ENCODE measurements at regions not wholly inside any gene's neighbourhood (a gene's known extent, or its start where the extent isn't known, plus 50 kb on each side); places are given as distances from the start of the nearest gene placed in this dataset.

DNA sequence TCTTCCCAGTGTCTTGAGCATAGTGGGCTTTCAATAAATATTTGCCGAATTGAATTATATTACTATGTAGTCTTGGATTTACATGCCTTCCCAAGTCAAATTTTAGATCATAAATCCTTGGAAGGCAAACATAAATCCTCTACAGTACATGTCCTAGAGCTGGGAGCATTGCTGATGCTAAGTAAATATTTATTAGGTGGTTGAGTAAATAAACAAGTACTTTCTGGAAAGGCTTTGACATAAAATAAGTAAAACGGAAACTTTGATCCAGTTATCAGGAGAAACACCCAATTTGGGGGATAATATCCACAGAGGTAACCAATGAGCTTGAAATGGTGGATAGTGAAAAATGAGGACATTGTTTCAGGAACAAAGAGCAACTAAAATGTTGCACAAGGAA is 162.8 kb upstream of the SVIL start:
- DNase-seq, result no peak
- Histone ChIP-seq H3K9me3 (no peaks in the 10 kb centered on the region), H3K36me3 (no peaks in the 10 kb centered on the region), H3K27me3 (no peaks in the 10 kb centered on the region), H3K27ac (peak overlapping the region; percentile 79 to 81), H3K4me1 (peaks cover 0 to 32% (median 21%) of the 10 kb centered on the region in 4 donors), H3K4me3 (no peak overlapping the region)
- TF ChIP-seq, protein P1, sequence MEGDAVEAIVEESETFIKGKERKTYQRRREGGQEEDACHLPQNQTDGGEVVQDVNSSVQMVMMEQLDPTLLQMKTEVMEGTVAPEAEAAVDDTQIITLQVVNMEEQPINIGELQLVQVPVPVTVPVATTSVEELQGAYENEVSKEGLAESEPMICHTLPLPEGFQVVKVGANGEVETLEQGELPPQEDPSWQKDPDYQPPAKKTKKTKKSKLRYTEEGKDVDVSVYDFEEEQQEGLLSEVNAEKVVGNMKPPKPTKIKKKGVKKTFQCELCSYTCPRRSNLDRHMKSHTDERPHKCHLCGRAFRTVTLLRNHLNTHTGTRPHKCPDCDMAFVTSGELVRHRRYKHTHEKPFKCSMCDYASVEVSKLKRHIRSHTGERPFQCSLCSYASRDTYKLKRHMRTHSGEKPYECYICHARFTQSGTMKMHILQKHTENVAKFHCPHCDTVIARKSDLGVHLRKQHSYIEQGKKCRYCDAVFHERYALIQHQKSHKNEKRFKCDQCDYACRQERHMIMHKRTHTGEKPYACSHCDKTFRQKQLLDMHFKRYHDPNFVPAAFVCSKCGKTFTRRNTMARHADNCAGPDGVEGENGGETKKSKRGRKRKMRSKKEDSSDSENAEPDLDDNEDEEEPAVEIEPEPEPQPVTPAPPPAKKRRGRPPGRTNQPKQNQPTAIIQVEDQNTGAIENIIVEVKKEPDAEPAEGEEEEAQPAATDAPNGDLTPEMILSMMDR (IDR thresholded peaks at IDR 0.05), result no peak
- intact Hi-C loops (cut with DNase I; ENCODE audit: low total_unique reads), result no loop called here

DNA sequence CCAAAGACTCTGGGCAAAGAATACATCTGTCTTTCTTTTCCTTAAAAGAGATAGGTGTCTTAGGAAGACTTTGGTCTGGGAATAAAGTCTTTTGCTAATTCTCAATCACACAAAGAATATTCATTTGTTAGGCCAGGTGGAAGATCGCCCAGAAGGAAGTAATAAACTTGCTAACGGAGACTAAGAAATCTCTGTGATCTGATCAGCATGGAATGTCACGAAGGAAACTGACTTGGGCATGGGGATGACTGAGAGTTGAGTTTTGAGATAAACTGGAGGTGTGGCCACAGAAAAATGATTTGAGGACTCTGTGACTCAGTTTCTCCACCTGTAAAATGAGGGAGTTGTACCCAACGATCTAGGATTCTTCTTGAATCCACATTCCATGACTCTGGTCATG is 161.1 kb upstream of the SVIL start:
- TF ChIP-seq, protein P1 (IDR thresholded peaks at IDR 0.05), result no peak
- H3K4me1 ChIP-seq, result peaks cover 0 to 31% (median 21%) of the 10 kb centered on the region in 4 donors
- H3K36me3 ChIP-seq, result no peaks in the 10 kb centered on the region
- DNase-seq, result no peak
- no peaks in the 10 kb centered on the region for H3K9me3 ChIP-seq
- no peaks in the 10 kb centered on the region for H3K27me3 ChIP-seq
- H3K4me3 ChIP-seq, result no peak overlapping the region
- intact Hi-C loops (cut with DNase I; ENCODE audit: low total_unique reads), result no loop called here
- H3K27ac ChIP-seq, result peak overlapping the region; percentile 79 to 81

DNA sequence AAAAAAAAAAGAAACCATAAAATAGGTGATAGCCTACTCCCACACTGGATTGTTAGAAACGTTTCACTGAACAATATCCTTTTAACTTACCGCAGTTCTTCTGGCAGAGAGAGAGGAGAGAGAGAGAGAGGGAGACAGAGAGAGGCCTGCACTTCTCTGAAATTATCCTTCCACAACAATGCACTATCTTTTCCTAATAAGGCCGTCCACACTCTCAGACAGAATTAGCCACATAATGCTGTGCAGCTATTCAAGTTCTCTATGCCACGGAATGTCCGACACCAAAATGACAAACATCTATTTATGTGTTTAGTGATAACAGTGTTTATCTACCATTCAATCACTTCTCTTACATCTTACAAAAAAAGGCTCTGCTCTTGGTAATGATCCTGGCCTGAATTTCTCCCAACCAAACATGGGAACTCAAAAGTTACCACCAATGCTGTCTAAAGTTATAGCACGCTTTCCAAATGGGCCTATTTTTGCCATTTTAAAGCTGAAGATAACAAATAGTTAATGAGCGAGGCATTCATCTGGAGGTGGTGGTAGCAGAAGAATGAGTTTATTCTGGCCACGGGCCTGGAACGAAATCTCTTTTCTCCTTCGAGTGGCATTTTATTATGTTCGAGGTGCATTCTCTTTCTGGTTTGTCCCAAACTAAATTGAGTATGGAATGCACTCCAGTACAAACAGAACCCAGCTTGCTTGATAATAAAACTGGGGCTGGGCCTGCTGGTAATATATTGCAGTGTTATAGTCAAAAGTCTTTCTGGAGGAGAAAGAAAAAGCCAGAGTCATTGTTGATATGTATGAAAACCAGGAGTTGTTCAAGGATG is 160.2 kb upstream of the SVIL start:
- H3K36me3 ChIP-seq, result no peaks in the 10 kb centered on the region
- DNase-seq, result no peak
- H3K9me3 ChIP-seq, result no peaks in the 10 kb centered on the region
- intact Hi-C loops (cut with DNase I; ENCODE audit: low total_unique reads), result no loop called here
- peaks cover 0 to 37% (median 23%) of the 10 kb centered on the region in 4 donors for H3K4me1 ChIP-seq
- TF ChIP-seq, protein P1 (IDR thresholded peaks at IDR 0.05), result no peak
- no peaks in the 10 kb centered on the region for H3K27me3 ChIP-seq
- H3K4me3 ChIP-seq, result no peak overlapping the region
- H3K27ac ChIP-seq, result peak overlapping the region; percentile 79 to 81

DNA sequence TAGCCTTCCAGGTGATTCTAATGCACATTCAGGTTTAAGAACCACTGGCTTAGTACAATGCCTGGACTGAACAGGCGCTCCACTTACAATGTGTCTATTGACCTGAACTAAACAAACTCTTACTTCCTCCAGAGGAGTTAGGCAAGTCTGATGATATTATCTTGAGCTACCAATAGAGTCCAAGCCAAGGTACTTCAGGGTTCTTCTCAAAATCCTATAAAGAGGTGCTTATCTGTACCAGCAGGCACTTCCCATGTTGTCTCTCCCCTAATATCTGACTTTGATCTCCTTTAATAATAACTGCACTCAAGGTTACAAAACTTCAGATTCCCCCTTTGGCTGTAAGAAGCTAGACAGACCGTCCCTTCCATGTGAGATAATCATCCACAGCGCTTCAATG is 157.0 kb upstream of the SVIL start:
- peaks cover 0 to 38% (median 25%) of the 10 kb centered on the region in 4 donors for H3K4me1 ChIP-seq
- intact Hi-C loops (cut with DNase I; ENCODE audit: low total_unique reads), result no loop called here
- H3K36me3 ChIP-seq, result no peaks in the 10 kb centered on the region
- H3K27me3 ChIP-seq, result no peaks in the 10 kb centered on the region
- DNase-seq, result no peak
- H3K9me3 ChIP-seq, result no peaks in the 10 kb centered on the region
- H3K4me3 ChIP-seq, result no peak overlapping the region
- TF ChIP-seq, protein P1 (IDR thresholded peaks at IDR 0.05), result no peak
- peak overlapping the region; percentile 40 to 48 for H3K27ac ChIP-seq

DNA sequence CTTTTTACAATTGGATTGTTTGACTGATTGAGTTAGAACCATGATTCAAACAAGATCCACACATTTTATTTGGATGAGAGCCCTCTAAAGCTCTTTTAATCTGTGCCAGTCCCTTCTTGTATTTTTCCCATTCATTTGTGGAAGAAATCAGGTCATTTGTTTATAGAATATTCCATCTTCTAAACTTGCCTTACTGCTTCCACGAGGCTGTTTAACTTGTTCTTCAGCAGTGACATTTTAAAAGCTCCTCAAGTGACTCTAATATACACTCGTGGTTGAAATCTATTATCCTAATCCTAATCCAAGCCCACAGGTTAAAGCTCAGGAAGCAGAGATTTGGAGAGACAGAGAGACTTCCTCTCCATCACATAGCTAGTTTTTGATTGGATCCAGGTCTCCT is 155.4 kb upstream of the SVIL start:
- H3K36me3 ChIP-seq, result no peaks in the 10 kb centered on the region
- H3K27ac ChIP-seq, result peak overlapping the region; percentile 46 to 48
- no peaks in the 10 kb centered on the region for H3K27me3 ChIP-seq
- DNase-seq, result no peak
- H3K9me3 ChIP-seq, result no peaks in the 10 kb centered on the region
- no peak overlapping the region for H3K4me3 ChIP-seq
- intact Hi-C loops (cut with DNase I; ENCODE audit: low total_unique reads), result no loop called here
- H3K4me1 ChIP-seq, result peaks cover 0 to 25% (median 14%) of the 10 kb centered on the region in 4 donors
- TF ChIP-seq, protein P1 (IDR thresholded peaks at IDR 0.05), result no peak
